GM19467 (cell line): ENCODE measurements at regions not wholly inside any gene's neighbourhood (a gene's known extent, or its start where the extent isn't known, plus 50 kb on each side); places are given as distances from the start of the nearest gene placed in this dataset.

ENCODE experiments used
- ATAC-seq: cut with Tn5 transposase; IDR thresholded peaks from one replicate; pipeline ENCODE4 v1.9.1; 2021; ENCODE audit warnings: mild to moderate bottlenecking, moderate library complexity; ENCODE audit not compliant: unreplicated experiment

GRCh38 chr1:69497441-69498221 is 70.1 kb upstream of the LRRC7 start:
- ATAC-seq = no peak

GRCh38 chr1:69498711-69499110 is 69.0 kb upstream of the LRRC7 start:
- ATAC-seq = no peak

GRCh38 chr1:69499203-69499803 is 68.4 kb upstream of the LRRC7 start:
- ATAC-seq = no peak

- no peak for ATAC-seq
Measured at GRCh38 chr1:69502991-69503390, 64.7 kb upstream of the LRRC7 start.

GRCh38 chr1:69504730-69505252 is 62.9 kb upstream of the LRRC7 start:
- no peak for ATAC-seq

- no peak for ATAC-seq
Measured at GRCh38 chr1:69506311-69506710, 61.4 kb upstream of the LRRC7 start.

GRCh38 chr1:69506721-69507120 is 61.0 kb upstream of the LRRC7 start:
- ATAC-seq = no peak

- ATAC-seq = no peak
Measured at GRCh38 chr1:69510026-69510425, 57.7 kb upstream of the LRRC7 start.

- ATAC-seq = no peak
Measured at GRCh38 chr1:69511426-69512192, 56.1 kb upstream of the LRRC7 start.

- ATAC-seq = no peak
Measured at GRCh38 chr1:69513601-69514000, 54.1 kb upstream of the LRRC7 start.
